Gastrocnemius medialis (tissue), 4 donors: ENCODE measurements at regions not wholly inside any gene's neighbourhood (a gene's known extent, or its start where the extent isn't known, plus 50 kb on each side); places are given as distances from the start of the nearest gene placed in this dataset.
"Not testable (repeated sequence)": the region's sequence is repeated elsewhere in the genome, so short reads cannot be mapped to it uniquely, and the experiment has no call there.

Experiments used
- ATAC-seq, 2 donors: fragments of 150-250 bp; one replicate each; pipeline ENCODE4 v1.9.1; 2016
- DNase-seq, 2 donors: peaks; one replicate each; pipeline ENCODE4 v3.0.0-alpha.2; 2019
- H3K27ac ChIP-seq, 4 donors: fragments of 200-600 bp; sonication (generic); 1 replicate in 1 of 4; 2 replicates in 3 of 4; pipeline ENCODE4 v1.5.1; 2016 to 2018; ENCODE audit warnings: mild to moderate bottlenecking in 2 of 4, moderate library complexity in 1 of 4
- H3K27me3 ChIP-seq, 3 donors: fragments of 200-600 bp; sonication (generic) in 2 of 3; 1 replicate in 1 of 3; 2 replicates in 2 of 3; pipeline versions ENCODE4 v1.5.1 to v1.6.0; 2016 to 2019; ENCODE audit warnings: mild to moderate bottlenecking in 1 of 3, moderate library complexity in 1 of 3
- H3K36me3 ChIP-seq, 2 donors: fragments of 200-600 bp; sonication (generic) in 1 of 2; one replicate each; pipeline ENCODE4 v1.5.1; 2017 to 2018
- H3K4me1 ChIP-seq, 2 donors: fragments of 200-600 bp; sonication (generic) in 1 of 2; one replicate each; pipeline ENCODE4 v1.5.1; 2016 to 2017; ENCODE audit warnings: mild to moderate bottlenecking in 2 of 2
- H3K4me3 ChIP-seq, 4 donors: fragments of 200-600 bp; sonication (generic) in 3 of 4; 1 replicate in 1 of 4; 2 replicates in 3 of 4; pipeline ENCODE4 v1.5.1; 2016 to 2019; ENCODE audit warnings: mild to moderate bottlenecking in 2 of 4
- H3K9me3 ChIP-seq, 3 donors: fragments of 200-600 bp; sonication (generic) in 2 of 3; 1 replicate in 1 of 3; 2 replicates in 2 of 3; pipeline ENCODE4 v1.5.1; 2016 to 2019
- in situ Hi-C, 4 donors: fragments of 200-750 bp; cut with MboI; loops; one replicate each; pipeline versions ENCODE4 v1.15.0 to v1.8.0; 2017; ENCODE audit warnings: low sequenced_read_pairs in 4 of 4
- intact Hi-C: fragments of 100-400 bp; cut with DNase I; formaldehyde crosslinking; loops from one replicate; pipeline ENCODE4 v1.15.1; 2023; ENCODE audit warnings: low total_unique reads

DNA sequence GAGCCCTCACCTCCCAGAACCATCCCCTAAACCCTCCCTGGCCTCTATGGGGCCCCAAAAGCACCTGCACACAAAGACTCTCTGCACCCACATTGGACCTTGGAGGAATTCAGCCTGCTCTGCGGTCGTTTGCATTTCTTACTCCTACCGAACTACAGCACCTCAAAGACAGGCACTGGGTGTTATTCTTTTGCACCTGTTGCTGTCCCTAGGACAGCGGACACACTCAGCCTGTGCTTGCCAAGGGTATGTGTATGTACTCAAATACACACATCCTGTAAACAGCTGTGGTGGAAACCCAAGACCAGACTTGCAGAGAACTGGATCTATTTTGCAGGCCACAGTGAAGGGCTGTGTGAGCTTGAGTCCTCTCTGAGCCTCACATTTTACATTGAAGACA lies 54.2 kb upstream of the LGALS9B start:
- H3K4me1 ChIP-seq, DNase-seq, intact Hi-C loops, H3K27me3 ChIP-seq, H3K4me3 ChIP-seq, H3K9me3 ChIP-seq, H3K36me3 ChIP-seq, H3K27ac ChIP-seq, in situ Hi-C loops: not testable (repeated sequence)
- peak in 1 of 2 donors; percentile 53 for ATAC-seq

DNA sequence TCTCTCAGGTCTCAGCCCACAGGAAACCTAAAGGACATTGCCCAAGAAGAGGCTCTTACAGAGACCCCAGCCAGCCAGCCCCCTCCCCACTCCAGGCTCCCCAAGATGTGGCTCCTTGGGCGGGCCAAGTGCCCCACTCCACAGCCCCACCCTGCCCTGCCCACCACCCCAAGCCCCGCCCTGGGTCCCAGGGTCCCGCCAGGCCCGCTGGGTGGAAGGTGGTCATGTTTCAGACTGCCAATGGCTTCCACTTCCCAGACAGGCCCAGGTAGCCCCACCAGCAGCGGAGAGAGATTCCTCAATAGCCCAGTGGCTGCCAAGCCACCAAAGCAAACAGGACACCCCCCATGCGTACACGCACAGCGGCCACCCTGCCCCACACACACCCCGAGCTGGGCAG lies 51.1 kb upstream of the LGALS9B start:
- H3K9me3 ChIP-seq, DNase-seq, H3K4me3 ChIP-seq, H3K4me1 ChIP-seq, ATAC-seq, H3K27me3 ChIP-seq, intact Hi-C loops, H3K36me3 ChIP-seq, in situ Hi-C loops, H3K27ac ChIP-seq: not testable (repeated sequence)

DNA sequence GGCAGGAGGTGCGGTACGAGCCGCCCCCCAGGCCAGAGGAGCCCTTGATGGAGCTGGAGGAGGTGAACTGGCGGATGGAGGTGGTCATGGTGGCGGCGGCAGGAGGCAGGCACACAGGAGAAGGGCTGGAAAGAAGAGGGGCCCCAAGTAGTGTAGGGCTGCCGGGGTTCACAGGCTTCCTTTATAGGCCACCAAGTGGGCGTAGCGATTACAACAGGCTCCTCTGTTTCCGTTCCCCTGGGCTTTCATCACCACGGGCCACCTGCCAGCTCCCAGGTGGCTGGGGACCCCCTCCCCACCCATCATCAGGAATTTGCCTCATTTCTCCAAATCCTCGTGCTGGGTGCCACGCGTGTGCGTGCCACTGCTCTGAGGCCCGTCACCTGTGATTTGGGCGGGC lies 50.1 kb upstream of the LGALS9B start:
- intact Hi-C loops, H3K27ac ChIP-seq, H3K9me3 ChIP-seq, H3K4me1 ChIP-seq, in situ Hi-C loops, H3K27me3 ChIP-seq, ATAC-seq, H3K4me3 ChIP-seq, H3K36me3 ChIP-seq, DNase-seq: not testable (repeated sequence)
